ENCODE measurements at regions not wholly inside any gene's neighbourhood (a gene's known extent, or its start where the extent isn't known, plus 50 kb on each side); places are given as distances from the start of the nearest gene placed in this dataset.
A peak's percentile ranks its signal among the peaks of the same experiment; 100 is the strongest.

DNA sequence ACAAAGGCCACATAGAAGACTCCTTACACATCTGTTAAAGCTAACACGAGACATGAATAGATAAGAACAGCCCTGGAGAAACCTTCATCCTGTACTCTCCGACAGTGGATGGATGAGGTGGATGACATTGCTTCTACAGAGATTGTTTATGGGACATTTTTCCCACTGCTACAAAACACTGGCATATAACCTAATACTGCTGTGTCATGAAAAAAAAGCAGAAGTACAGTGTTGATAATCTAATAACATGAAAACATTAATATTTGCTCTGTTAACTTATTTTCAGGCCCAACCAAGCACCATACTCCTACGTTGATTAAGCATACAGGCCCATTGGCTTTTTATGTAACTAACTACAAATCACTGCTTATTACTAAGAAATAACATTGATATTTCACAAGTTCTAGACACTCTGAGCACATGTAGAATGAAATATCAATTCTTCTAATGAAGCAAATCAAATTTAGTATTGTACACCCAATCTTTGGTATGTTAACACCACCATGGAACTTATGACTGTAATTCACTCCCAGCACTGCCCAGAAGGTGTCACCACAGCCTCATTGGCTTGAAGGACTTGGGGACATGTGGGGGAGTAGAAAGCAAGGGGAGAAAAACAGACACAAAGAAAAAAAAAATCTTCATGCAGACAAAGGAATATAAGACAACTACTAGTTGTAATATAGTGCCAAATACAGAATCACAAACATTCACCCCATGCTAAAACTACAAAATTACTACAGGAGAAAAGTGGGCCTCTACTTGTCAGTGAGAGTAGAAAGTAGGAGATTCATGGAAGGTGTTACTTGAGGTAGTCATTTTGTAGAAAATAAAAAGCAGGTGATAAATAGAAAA is 330.0 kb upstream of the PMFBP1 start (continued):
- TF ChIP-seq, protein P1, sequence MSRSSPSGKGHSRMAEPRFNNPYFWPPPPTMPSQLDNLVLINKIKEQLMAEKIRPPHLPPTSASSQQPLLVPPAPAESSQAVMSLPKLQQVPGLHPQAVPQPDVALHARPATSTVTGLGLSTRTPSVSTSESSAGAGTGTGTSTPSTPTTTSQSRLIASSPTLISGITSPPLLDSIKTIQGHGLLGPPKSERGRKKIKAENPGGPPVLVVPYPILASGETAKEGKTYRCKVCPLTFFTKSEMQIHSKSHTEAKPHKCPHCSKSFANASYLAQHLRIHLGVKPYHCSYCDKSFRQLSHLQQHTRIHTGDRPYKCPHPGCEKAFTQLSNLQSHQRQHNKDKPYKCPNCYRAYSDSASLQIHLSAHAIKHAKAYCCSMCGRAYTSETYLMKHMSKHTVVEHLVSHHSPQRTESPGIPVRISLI (tag by site-specific recombination; IDR thresholded peaks at IDR 0.05): peak; percentile 41; the same call in 1 of the 2 replicates
- TF ChIP-seq ZSCAN30 (tag by site-specific recombination; IDR thresholded peaks at IDR 0.05): no peak
- no peak for TF ChIP-seq ZNF629 (tag by site-specific recombination; IDR thresholded peaks at IDR 0.05)
- TF ChIP-seq ZNF660 (tag by site-specific recombination; IDR thresholded peaks at IDR 0.05): no peak
- peak; percentile 88 for TF ChIP-seq ZNF654 (tag by site-specific recombination; IDR thresholded peaks at IDR 0.05; ENCODE audit: low read depth)
- no peak for TF ChIP-seq ZNF354C (tag by site-specific recombination; IDR thresholded peaks at IDR 0.05; ENCODE audit: borderline replicate concordance, low read depth)
- no peak for TF ChIP-seq ZNF157 (tag by site-specific recombination; IDR thresholded peaks at IDR 0.05)
- peak; percentile 84 for TF ChIP-seq PRDM1 (tag by site-specific recombination; IDR thresholded peaks at IDR 0.05)
- TF ChIP-seq, protein P2, sequence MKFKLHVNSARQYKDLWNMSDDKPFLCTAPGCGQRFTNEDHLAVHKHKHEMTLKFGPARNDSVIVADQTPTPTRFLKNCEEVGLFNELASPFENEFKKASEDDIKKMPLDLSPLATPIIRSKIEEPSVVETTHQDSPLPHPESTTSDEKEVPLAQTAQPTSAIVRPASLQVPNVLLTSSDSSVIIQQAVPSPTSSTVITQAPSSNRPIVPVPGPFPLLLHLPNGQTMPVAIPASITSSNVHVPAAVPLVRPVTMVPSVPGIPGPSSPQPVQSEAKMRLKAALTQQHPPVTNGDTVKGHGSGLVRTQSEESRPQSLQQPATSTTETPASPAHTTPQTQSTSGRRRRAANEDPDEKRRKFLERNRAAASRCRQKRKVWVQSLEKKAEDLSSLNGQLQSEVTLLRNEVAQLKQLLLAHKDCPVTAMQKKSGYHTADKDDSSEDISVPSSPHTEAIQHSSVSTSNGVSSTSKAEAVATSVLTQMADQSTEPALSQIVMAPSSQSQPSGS (tag by site-specific recombination; IDR thresholded peaks at IDR 0.05; ENCODE audit: low read depth): no peak
- 0 out of 2 replicates have a peak, but pooled peaks have one; percentile 14 for TF ChIP-seq ZFHX2 (tag by site-specific recombination; conservative IDR thresholded peaks at IDR 0.05)
- TF ChIP-seq ZNF391 (tag by site-specific recombination; IDR thresholded peaks at IDR 0.05; ENCODE audit: borderline replicate concordance, low read depth): no peak
- TF ChIP-seq, protein P3, sequence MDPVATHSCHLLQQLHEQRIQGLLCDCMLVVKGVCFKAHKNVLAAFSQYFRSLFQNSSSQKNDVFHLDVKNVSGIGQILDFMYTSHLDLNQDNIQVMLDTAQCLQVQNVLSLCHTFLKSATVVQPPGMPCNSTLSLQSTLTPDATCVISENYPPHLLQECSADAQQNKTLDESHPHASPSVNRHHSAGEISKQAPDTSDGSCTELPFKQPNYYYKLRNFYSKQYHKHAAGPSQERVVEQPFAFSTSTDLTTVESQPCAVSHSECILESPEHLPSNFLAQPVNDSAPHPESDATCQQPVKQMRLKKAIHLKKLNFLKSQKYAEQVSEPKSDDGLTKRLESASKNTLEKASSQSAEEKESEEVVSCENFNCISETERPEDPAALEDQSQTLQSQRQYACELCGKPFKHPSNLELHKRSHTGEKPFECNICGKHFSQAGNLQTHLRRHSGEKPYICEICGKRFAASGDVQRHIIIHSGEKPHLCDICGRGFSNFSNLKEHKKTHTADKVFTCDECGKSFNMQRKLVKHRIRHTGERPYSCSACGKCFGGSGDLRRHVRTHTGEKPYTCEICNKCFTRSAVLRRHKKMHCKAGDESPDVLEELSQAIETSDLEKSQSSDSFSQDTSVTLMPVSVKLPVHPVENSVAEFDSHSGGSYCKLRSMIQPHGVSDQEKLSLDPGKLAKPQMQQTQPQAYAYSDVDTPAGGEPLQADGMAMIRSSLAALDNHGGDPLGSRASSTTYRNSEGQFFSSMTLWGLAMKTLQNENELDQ (tag by site-specific recombination; IDR thresholded peaks at IDR 0.05; ENCODE audit: low read depth): no peak
- no peak for TF ChIP-seq ZNF521 (tag by site-specific recombination; IDR thresholded peaks at IDR 0.05)
- TF ChIP-seq OSR2 (tag by site-specific recombination; IDR thresholded peaks at IDR 0.05): no peak
- TF ChIP-seq, protein P4, sequence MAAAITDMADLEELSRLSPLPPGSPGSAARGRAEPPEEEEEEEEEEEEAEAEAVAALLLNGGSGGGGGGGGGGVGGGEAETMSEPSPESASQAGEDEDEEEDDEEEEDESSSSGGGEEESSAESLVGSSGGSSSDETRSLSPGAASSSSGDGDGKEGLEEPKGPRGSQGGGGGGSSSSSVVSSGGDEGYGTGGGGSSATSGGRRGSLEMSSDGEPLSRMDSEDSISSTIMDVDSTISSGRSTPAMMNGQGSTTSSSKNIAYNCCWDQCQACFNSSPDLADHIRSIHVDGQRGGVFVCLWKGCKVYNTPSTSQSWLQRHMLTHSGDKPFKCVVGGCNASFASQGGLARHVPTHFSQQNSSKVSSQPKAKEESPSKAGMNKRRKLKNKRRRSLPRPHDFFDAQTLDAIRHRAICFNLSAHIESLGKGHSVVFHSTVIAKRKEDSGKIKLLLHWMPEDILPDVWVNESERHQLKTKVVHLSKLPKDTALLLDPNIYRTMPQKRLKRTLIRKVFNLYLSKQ (tag by site-specific recombination; IDR thresholded peaks at IDR 0.05; ENCODE audit: borderline replicate concordance): no peak
- TF ChIP-seq ZNF600 (tag by site-specific recombination; IDR thresholded peaks at IDR 0.05): no peak

DNA sequence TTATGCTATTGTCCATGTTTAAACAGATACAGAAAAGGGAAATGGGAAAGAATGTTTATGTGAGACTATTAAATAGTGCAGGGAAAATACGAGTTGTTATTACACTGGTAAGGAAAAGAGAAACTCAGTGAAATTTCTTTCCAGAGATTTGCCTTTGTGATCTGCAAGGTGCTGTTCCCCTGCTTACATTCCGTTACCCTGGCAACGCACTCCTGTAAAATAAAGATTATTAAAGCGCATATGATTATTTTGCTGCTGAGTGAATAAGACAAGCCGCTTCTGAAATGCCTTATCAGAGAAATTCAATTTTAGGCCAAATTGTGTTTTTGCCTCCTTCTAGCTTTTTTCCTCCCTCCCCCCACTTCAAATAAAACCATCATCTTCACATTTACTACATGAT is 328.6 kb upstream of the PMFBP1 start:
- ChIA-PET POLR2A (no interaction called here), CTCF (interaction anchor here (0.5 to 1.3 kb wide), 3 partner anchors 8 to 703 kb away, joined by 4 to 5 read pairs (median 4); no protein-coding TSS in a partner anchor)
- no peak overlapping the region for H3K27ac ChIP-seq (ENCODE audit: extremely low read depth, low read depth, low read length)
- no peaks in the 10 kb centered on the region for H3K9me3 ChIP-seq (ENCODE audit: control insufficient read depth, insufficient read depth, low read depth, low read length)
- H3K4me3 ChIP-seq (ENCODE audit: low read depth, low read length): no peak overlapping the region
- TF ChIP-seq MYNN (tag by site-specific recombination; IDR thresholded peaks at IDR 0.05; ENCODE audit: borderline replicate concordance) (no peak), ZBTB17 (tag by site-specific recombination; IDR thresholded peaks at IDR 0.05) (no peak)
- no peaks in the 10 kb centered on the region for H3K4me1 ChIP-seq (ENCODE audit: control insufficient read depth, insufficient read depth, low read length)
- no peaks in the 10 kb centered on the region for H3K36me3 ChIP-seq (ENCODE audit: control insufficient read depth in 2 of 2, insufficient read depth in 1 of 2, low read length in 2 of 2)
